HG03039 (cell line): ENCODE measurements at regions not wholly inside any gene's neighbourhood (a gene's known extent, or its start where the extent isn't known, plus 50 kb on each side); places are given as distances from the start of the nearest gene placed in this dataset.

Experiments
- ATAC-seq: cut with Tn5 transposase; IDR thresholded peaks from one replicate; pipeline ENCODE4 v1.9.1; 2021; ENCODE audit warnings: mild to moderate bottlenecking, moderate library complexity; ENCODE audit not compliant: unreplicated experiment

GRCh38 chr1:81452693-81453366, 347.9 kb upstream of the ADGRL2 start:
- ATAC-seq = no peak

- ATAC-seq = no peak
Measured at GRCh38 chr1:81449786-81450185, 350.9 kb upstream of the ADGRL2 start.

- no peak for ATAC-seq
Measured at GRCh38 chr1:81446000-81446669, 354.6 kb upstream of the ADGRL2 start.

GRCh38 chr1:81443288-81443687, 357.4 kb upstream of the ADGRL2 start:
- ATAC-seq = no peak

GRCh38 chr1:81439046-81439823, 361.5 kb upstream of the ADGRL2 start:
- peak; percentile 49 for ATAC-seq

- ATAC-seq = peak; percentile 81
Measured at GRCh38 chr1:81437649-81438048, 363.1 kb upstream of the ADGRL2 start.

GRCh38 chr1:81437213-81437612, 363.5 kb upstream of the ADGRL2 start:
- no peak for ATAC-seq

- ATAC-seq = no peak
Measured at GRCh38 chr1:81435175-81435574, 365.6 kb upstream of the ADGRL2 start.

GRCh38 chr1:81433676-81434075, 367.1 kb upstream of the ADGRL2 start:
- ATAC-seq = no peak

GRCh38 chr1:81432654-81433109, 368.1 kb upstream of the ADGRL2 start:
- no peak for ATAC-seq

GRCh38 chr1:81432059-81432458, 368.7 kb upstream of the ADGRL2 start:
- ATAC-seq = no peak

- ATAC-seq = no peak
Measured at GRCh38 chr1:81431624-81432000, 369.1 kb upstream of the ADGRL2 start.

GRCh38 chr1:81430955-81431623, 369.6 kb upstream of the ADGRL2 start:
- ATAC-seq = peak; percentile 48

- no peak for ATAC-seq
Measured at GRCh38 chr1:81430236-81430938, 370.3 kb upstream of the ADGRL2 start.

- ATAC-seq = no peak
Measured at GRCh38 chr1:81428998-81429397, 371.7 kb upstream of the ADGRL2 start.

GRCh38 chr1:81424816-81425215, 375.9 kb upstream of the ADGRL2 start:
- no peak for ATAC-seq

GRCh38 chr1:81424061-81424460, 376.7 kb upstream of the ADGRL2 start:
- ATAC-seq = no peak

- peak; percentile 67 for ATAC-seq
Measured at GRCh38 chr1:81420760-81421159, 380.0 kb upstream of the ADGRL2 start.

- ATAC-seq = peak; percentile 91
Measured at GRCh38 chr1:81414488-81415015, 386.2 kb upstream of the ADGRL2 start.

GRCh38 chr1:81412954-81413353, 387.8 kb upstream of the ADGRL2 start:
- no peak for ATAC-seq
